ENCODE measurements at regions not wholly inside any gene's neighbourhood (a gene's known extent, or its start where the extent isn't known, plus 50 kb on each side); places are given as distances from the start of the nearest gene placed in this dataset.

DNA sequence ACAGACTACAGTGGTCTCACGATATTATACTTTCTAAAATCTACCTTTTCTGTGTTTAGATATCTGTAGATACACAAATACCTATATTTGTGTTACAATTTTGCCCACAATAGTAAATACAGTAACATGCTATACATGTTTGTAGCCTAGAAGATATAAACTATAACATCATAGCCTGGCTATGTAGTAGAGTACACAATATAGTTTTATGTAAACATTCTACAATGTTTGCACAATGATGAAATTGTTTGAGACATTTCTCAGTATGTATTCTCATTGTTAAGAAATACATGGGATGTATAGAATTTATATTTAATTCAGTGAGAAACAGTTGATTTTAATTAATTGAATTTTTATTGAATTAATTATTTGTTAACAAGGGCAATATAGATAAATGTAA is 1367.0 kb downstream of the OTOL1 start:
- no peak for DNase-seq (ENCODE audit: low read depth)
- TF ChIP-seq, protein P1, sequence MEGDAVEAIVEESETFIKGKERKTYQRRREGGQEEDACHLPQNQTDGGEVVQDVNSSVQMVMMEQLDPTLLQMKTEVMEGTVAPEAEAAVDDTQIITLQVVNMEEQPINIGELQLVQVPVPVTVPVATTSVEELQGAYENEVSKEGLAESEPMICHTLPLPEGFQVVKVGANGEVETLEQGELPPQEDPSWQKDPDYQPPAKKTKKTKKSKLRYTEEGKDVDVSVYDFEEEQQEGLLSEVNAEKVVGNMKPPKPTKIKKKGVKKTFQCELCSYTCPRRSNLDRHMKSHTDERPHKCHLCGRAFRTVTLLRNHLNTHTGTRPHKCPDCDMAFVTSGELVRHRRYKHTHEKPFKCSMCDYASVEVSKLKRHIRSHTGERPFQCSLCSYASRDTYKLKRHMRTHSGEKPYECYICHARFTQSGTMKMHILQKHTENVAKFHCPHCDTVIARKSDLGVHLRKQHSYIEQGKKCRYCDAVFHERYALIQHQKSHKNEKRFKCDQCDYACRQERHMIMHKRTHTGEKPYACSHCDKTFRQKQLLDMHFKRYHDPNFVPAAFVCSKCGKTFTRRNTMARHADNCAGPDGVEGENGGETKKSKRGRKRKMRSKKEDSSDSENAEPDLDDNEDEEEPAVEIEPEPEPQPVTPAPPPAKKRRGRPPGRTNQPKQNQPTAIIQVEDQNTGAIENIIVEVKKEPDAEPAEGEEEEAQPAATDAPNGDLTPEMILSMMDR (IDR thresholded peaks at IDR 0.05; ENCODE audit: insufficient read depth, low read depth, low read length, missing control alignments): no peak
- H3K4me3 ChIP-seq (ENCODE audit: low read length): no peak overlapping the region

DNA sequence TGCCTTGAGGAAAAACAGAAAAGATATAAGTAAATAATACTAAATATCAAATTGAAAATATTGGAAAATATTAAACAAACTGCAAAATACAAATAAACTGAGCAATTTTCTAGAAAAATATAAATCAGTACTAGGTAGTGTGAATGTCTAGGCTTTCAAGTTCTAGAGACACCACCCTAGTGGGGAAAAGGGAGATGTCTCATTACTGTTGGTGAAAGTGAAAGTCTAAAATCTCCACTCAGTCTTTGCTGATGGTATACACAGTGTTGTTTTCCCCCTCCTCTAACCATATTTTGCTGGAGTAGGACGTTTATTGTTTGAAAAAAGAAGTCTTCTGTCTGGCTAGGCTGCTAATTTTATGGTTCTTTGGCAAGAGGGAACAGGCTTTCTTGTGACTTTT is 1368.9 kb downstream of the OTOL1 start:
- no peak overlapping the region for H3K4me3 ChIP-seq (ENCODE audit: low read length)
- no peak for DNase-seq (ENCODE audit: low read depth)
- TF ChIP-seq, protein P1 (IDR thresholded peaks at IDR 0.05; ENCODE audit: insufficient read depth, low read depth, low read length, missing control alignments): no peak

GRCh38 chr3:162879021-162879562 is 1382.5 kb downstream of the OTOL1 start:
- no peak for DNase-seq (ENCODE audit: low read depth)
- no peak overlapping the region for H3K4me3 ChIP-seq (ENCODE audit: low read length)
- TF ChIP-seq, protein P1 (IDR thresholded peaks at IDR 0.05; ENCODE audit: insufficient read depth, low read depth, low read length, missing control alignments): no peak

DNA sequence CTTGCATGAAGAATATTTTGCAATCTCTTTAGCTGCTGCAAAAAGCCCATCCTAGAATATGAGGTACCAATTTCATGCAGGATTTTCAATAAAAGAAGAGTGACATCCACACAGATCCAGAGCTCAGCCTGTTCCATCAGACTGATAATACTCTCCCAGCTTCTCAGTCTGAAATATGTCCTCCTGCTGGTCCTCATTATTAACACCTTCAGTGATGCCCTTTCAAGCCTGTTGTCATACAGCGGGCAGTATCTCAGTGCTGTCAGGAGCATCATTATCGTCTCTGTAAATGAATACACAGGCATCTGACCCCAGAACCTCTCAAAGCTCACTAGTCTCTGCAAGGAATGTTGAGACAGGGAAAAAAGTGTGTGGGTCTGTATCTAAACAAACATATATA is 1387.8 kb downstream of the OTOL1 start:
- DNase-seq (ENCODE audit: low read depth): no peak
- TF ChIP-seq, protein P1 (IDR thresholded peaks at IDR 0.05; ENCODE audit: insufficient read depth, low read depth, low read length, missing control alignments): no peak
- no peak overlapping the region for H3K4me3 ChIP-seq (ENCODE audit: low read length)

DNA sequence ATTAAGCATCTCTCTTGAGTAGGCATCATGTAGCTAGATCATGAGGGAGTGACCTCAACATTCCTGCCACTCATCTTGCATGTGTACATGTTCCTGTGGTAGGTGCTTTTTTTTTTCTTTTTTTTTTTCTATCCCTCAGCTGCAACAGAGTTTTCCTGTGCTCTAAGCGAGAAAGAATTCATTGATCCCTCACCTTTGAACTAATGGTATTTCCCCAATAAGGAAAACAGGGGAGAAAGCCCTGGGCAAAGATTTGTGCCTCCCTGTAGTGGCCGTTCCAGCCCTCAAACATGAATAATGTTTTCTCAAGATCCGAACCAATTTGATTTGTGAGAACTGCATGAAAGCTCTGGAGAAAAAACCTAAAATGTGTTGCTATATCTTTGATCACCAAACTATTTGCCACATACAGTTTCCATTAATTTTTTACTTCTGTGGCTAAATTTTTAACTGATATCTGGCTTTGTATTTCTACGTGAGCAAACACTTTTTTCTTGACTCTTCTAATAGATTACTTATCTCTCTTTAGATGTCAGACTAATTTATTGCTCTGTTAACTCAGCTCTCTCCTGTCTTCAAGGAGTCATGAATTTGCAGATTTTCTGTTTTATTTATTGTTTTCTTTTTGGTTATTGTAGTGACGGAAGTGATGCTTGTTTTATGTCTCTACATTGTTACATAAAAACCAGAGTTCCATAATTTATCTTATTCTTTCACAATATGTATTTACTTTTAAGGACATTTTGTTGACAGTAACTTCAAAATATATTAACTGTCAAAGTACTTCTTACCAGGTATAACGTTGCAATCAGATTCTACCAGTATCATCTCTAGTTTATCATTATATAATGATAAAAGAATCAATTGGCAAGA is 1396.5 kb downstream of the OTOL1 start:
- no peak overlapping the region for H3K4me3 ChIP-seq (ENCODE audit: low read length)
- TF ChIP-seq, protein P1 (IDR thresholded peaks at IDR 0.05; ENCODE audit: insufficient read depth, low read depth, low read length, missing control alignments): no peak
- DNase-seq (ENCODE audit: low read depth): no peak

DNA sequence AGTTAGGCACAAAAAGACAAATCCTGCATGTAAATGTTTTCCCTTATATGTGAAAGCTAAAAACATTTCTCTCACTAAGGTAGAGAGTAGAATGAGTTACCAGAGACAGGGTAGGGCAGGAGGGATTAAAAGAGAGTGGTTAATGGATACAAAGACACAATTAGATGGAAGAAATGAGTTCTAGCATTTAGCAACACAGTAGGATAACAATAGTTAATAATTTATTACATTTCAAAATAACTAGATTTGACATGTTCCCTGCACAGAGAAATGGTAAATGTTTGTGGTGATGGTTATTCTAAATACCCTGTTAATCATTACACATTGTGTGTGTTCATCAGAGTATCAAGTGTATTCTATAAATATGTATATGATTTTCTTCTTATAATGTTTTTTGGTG is 1400.7 kb downstream of the OTOL1 start:
- no peak for DNase-seq (ENCODE audit: low read depth)
- TF ChIP-seq, protein P1 (IDR thresholded peaks at IDR 0.05; ENCODE audit: insufficient read depth, low read depth, low read length, missing control alignments): no peak
- no peak overlapping the region for H3K4me3 ChIP-seq (ENCODE audit: low read length)

Measured in epithelial cell of esophagus (primary cell).